IMR-90 (cell line): ENCODE measurements at regions not wholly inside any gene's neighbourhood (a gene's known extent, or its start where the extent isn't known, plus 50 kb on each side); places are given as distances from the start of the nearest gene placed in this dataset.
A peak's percentile ranks its signal among the peaks of the same experiment; 100 is the strongest.

Source experiments
- ATAC-seq: fragments of 200-7000 bp; cut with Tn5 transposase; 2 replicates; pipeline ENCODE4 v1.9.1; 2020; ENCODE audit warnings: low read depth, mild to moderate bottlenecking, moderate library complexity
- BruUV-seq: library from RNA; stranded (reverse); fragments of 400-500 nt; replicated peaks from 2 replicates; lab custom pipeline; 2021; lab: Mats Ljungman, UMichigan
- CTCF ChIA-PET: fragments of 300-600 bp; formaldehyde crosslinking; extraction: SDS; loops from one replicate; lab custom pipeline; 2021; ENCODE audit warnings: antibody characterized with exemption; lab: Yijun Ruan, JAX
- POLR2A ChIA-PET: fragments of 300-600 bp; sonication (Branson Sonifier 250); formaldehyde crosslinking; loops from one replicate; lab custom pipeline; 2022; ENCODE audit warnings: antibody characterized with exemption; ENCODE audit not compliant: unreplicated experiment; lab: Charles Lee
- DNase-seq: peaks from one replicate; pipeline ENCODE4 v3.0.0; 2013
- H2AFZ ChIP-seq: replicated peaks from 2 replicates; pipeline ENCODE3; 2013; ENCODE audit warnings: low read length, mild to moderate bottlenecking; ENCODE audit not compliant: poor library complexity
- H2AK5ac ChIP-seq: 2 replicates; pipeline ENCODE4 v1.6.1; 2013; ENCODE audit warnings: low read depth, low read length, inconsistent platforms
- H2AK9ac ChIP-seq: replicated peaks from 2 replicates; pipeline ENCODE3; 2013; ENCODE audit warnings: mild to moderate bottlenecking, low read depth, low read length, moderate library complexity; ENCODE audit not compliant: poor library complexity
- H2BK120ac ChIP-seq: 2 replicates; pipeline ENCODE4 v1.6.1; 2013; ENCODE audit warnings: low read depth, low read length, inconsistent platforms
- H2BK15ac ChIP-seq: 3 replicates; pipeline ENCODE4 v1.6.1; 2013; ENCODE audit warnings: low read depth, low read length, inconsistent platforms
- H2BK20ac ChIP-seq: 2 replicates; pipeline ENCODE4 v1.6.1; 2013; ENCODE audit warnings: low read depth, mild to moderate bottlenecking, inconsistent platforms, low read length, moderate library complexity
- H2BK5ac ChIP-seq: 2 replicates; pipeline ENCODE4 v1.6.1; 2013; ENCODE audit warnings: mild to moderate bottlenecking, low read depth, low read length, inconsistent platforms; ENCODE audit not compliant: poor library complexity, severe bottlenecking
- H3K14ac ChIP-seq: replicated peaks from 2 replicates; pipeline ENCODE4 v1.6.1; 2013; ENCODE audit warnings: low read depth, low read length, inconsistent platforms
- H3K18ac ChIP-seq: 2 replicates; pipeline ENCODE4 v1.6.1; 2013; ENCODE audit warnings: low read depth, low read length, control low read depth
- H3K23ac ChIP-seq: 2 replicates; pipeline ENCODE4 v1.6.1; 2013; ENCODE audit warnings: low read depth, low read length, inconsistent platforms
- H3K27ac ChIP-seq: 2 replicates; pipeline ENCODE4 v1.5.1; 2013; ENCODE audit warnings: mild to moderate bottlenecking, control low read depth, low read length; ENCODE audit not compliant: insufficient read depth
- H3K27me3 ChIP-seq: 2 replicates; pipeline ENCODE4 v1.6.1; 2013; ENCODE audit warnings: low read length; ENCODE audit not compliant: control insufficient read depth, insufficient read depth
- H3K36me3 ChIP-seq: 2 replicates; pipeline ENCODE4 v1.6.1; 2013; ENCODE audit warnings: low read length, mixed read lengths; ENCODE audit not compliant: control insufficient read depth, insufficient read depth
- H3K4ac ChIP-seq: 2 replicates; pipeline ENCODE4 v1.6.1; 2013; ENCODE audit warnings: low read depth, low read length, inconsistent platforms
- H3K4me1 ChIP-seq: 2 replicates; pipeline ENCODE4 v1.6.1; 2013; ENCODE audit warnings: low read length, mixed read lengths; ENCODE audit not compliant: control insufficient read depth, insufficient read depth
- H3K4me2 ChIP-seq: 2 replicates; pipeline ENCODE4 v1.6.1; 2013; ENCODE audit warnings: low read depth, mild to moderate bottlenecking, control low read depth, low read length, moderate library complexity
- H3K4me3 ChIP-seq: 2 replicates; pipeline ENCODE4 v1.5.1; 2013; ENCODE audit warnings: low read depth, mild to moderate bottlenecking, control low read depth, low read length, moderate library complexity; ENCODE audit not compliant: insufficient read depth
- H3K56ac ChIP-seq: 2 replicates; pipeline ENCODE4 v1.6.1; 2013; ENCODE audit warnings: low read length, inconsistent platforms; ENCODE audit not compliant: insufficient read depth; ENCODE audit errors: extremely low read depth
- H3K79me1 ChIP-seq, 2 experiments: 2 replicates each; pipeline ENCODE4 v1.6.1; 2013; ENCODE audit warnings: low read length in 2 of 2, inconsistent platforms in 1 of 2, low read depth in 1 of 2
- H3K9ac ChIP-seq: 2 replicates; pipeline ENCODE4 v1.6.1; 2013; ENCODE audit warnings: low read depth, low read length, control low read depth
- H3K9me1 ChIP-seq: 2 replicates; pipeline ENCODE4 v1.6.1; 2013; ENCODE audit warnings: low read length, inconsistent platforms; ENCODE audit not compliant: insufficient read depth
- H3K9me3 ChIP-seq: 2 replicates; pipeline ENCODE4 v1.6.1; 2013; ENCODE audit warnings: low read length; ENCODE audit not compliant: control insufficient read depth, insufficient read depth
- H4K20me1 ChIP-seq: 2 replicates; pipeline ENCODE4 v1.6.1; 2013; ENCODE audit warnings: low read length, inconsistent platforms; ENCODE audit not compliant: insufficient read depth
- H4K5ac ChIP-seq: 2 replicates; pipeline ENCODE4 v1.6.1; 2013; ENCODE audit warnings: mild to moderate bottlenecking, low read depth, low read length, control low read depth
- H4K8ac ChIP-seq, 2 experiments: 2 replicates each; pipeline ENCODE4 v1.6.1; 2013; ENCODE audit warnings: low read depth in 2 of 2, low read length in 2 of 2, control low read depth in 1 of 2, inconsistent platforms in 1 of 2
- H4K91ac ChIP-seq: 2 replicates; pipeline ENCODE4 v1.6.1; 2013; ENCODE audit warnings: low read depth, low read length, inconsistent platforms; ENCODE audit not compliant: insufficient read depth
- BHLHE40 ChIP-seq: fragments of 150-350 bp; IDR thresholded peaks from 2 replicates; pipeline ENCODE4 v1.6.1; 2016; ENCODE audit warnings: mild to moderate bottlenecking, low read depth, low read length
- CEBPB ChIP-seq: IDR thresholded peaks from 2 replicates; pipeline ENCODE4 v1.6.1; 2012; ENCODE audit warnings: low read depth, low read length, improper control_type of control experiment
- CHD1 ChIP-seq: IDR thresholded peaks from 2 replicates; pipeline ENCODE4 v1.6.1; 2012; ENCODE audit warnings: low read depth, low read length, improper control_type of control experiment
- FOS ChIP-seq: fragments of 150-350 bp; IDR thresholded peaks from 2 replicates; pipeline ENCODE4 v1.6.1; 2016; ENCODE audit warnings: low read depth, low read length
- MAZ ChIP-seq: IDR thresholded peaks from 2 replicates; pipeline ENCODE4 v1.6.1; 2012; ENCODE audit warnings: low read depth, mild to moderate bottlenecking, low read length, improper control_type of control experiment, moderate library complexity, borderline replicate concordance
- MXI1 ChIP-seq: IDR thresholded peaks from 2 replicates; pipeline ENCODE4 v1.6.1; 2012; ENCODE audit warnings: low read depth, mild to moderate bottlenecking, low read length, moderate library complexity, borderline replicate concordance
- NFE2L2 ChIP-seq: fragments of 150-350 bp; IDR thresholded peaks from 2 replicates; pipeline ENCODE4 v1.6.1; 2016; ENCODE audit warnings: low read depth, mild to moderate bottlenecking, low read length
- POLR2A ChIP-seq: IDR thresholded peaks from 2 replicates; pipeline ENCODE4 v1.6.1; 2012; ENCODE audit warnings: mild to moderate bottlenecking, low read depth, low read length
- RAD21 ChIP-seq: IDR thresholded peaks from 2 replicates; pipeline ENCODE4 v1.6.1; 2012; ENCODE audit warnings: low read length, improper control_type of control experiment
- RCOR1 ChIP-seq: IDR thresholded peaks from 2 replicates; pipeline ENCODE4 v1.6.1; 2012; ENCODE audit warnings: mild to moderate bottlenecking, low read length, improper control_type of control experiment; ENCODE audit not compliant: insufficient replicate concordance
- RFX5 ChIP-seq: IDR thresholded peaks from 2 replicates; pipeline ENCODE4 v1.8.0; 2012; ENCODE audit warnings: low read depth, mild to moderate bottlenecking, low read length, moderate library complexity
- SMC3 ChIP-seq: fragments of 150-350 bp; IDR thresholded peaks from 2 replicates; pipeline ENCODE4 v1.6.1; 2016; ENCODE audit warnings: low read depth, mild to moderate bottlenecking, antibody characterized with exemption, low read length, moderate library complexity
- WGBS, 2 experiments: methylation state at CpG; one replicate each; pipeline versions ENCODE4 v1.1.5 to v1.1.7; 2013; ENCODE audit warnings: missing lambda C conversion rate in 2 of 2; ENCODE audit not compliant: insufficient read length in 1 of 2; ENCODE audit errors: extremely low coverage in 2 of 2; 5-methylcytosine and 5-hydroxymethylcytosine counted together
- dilution Hi-C: fragments of 300-500 bp; cut with HindIII; formaldehyde crosslinking; loops from one replicate; pipeline ENCODE4 v1.14.3; 2018; ENCODE audit warnings: low sequenced_read_pairs; ENCODE audit not compliant: unreplicated experiment
- in situ Hi-C: fragments of 300-500 bp; cut with MboI; formaldehyde crosslinking; loops from 3 replicates; pipeline ENCODE4 v1.14.3; 2019; ENCODE audit warnings: low sequenced_read_pairs, inconsistent platforms, mixed read lengths
- intact Hi-C: fragments of 100-400 bp; cut with micrococcal nuclease; formaldehyde crosslinking; loops from 2 replicates; pipeline ENCODE4 v1.10.0; 2022
- TF ChIP-seq, protein P1 (sequence below): fragments of 150-350 bp; IDR thresholded peaks from 2 replicates; pipeline ENCODE4 v1.6.1; 2016; ENCODE audit warnings: low read depth, mild to moderate bottlenecking, low read length, moderate library complexity, borderline replicate concordance
- TF ChIP-seq, protein P2 (sequence below): conservative IDR thresholded peaks from 2 replicates; pipeline ENCODE4 v1.5.1; 2012; ENCODE audit warnings: mild to moderate bottlenecking, low read depth, low read length, improper control_type of control experiment
- TF ChIP-seq, protein P3 (sequence below): fragments of 150-350 bp; IDR thresholded peaks from 2 replicates; pipeline ENCODE4 v1.6.1; 2017; ENCODE audit warnings: mild to moderate bottlenecking, antibody characterized with exemption, low read length, low read depth

DNA sequence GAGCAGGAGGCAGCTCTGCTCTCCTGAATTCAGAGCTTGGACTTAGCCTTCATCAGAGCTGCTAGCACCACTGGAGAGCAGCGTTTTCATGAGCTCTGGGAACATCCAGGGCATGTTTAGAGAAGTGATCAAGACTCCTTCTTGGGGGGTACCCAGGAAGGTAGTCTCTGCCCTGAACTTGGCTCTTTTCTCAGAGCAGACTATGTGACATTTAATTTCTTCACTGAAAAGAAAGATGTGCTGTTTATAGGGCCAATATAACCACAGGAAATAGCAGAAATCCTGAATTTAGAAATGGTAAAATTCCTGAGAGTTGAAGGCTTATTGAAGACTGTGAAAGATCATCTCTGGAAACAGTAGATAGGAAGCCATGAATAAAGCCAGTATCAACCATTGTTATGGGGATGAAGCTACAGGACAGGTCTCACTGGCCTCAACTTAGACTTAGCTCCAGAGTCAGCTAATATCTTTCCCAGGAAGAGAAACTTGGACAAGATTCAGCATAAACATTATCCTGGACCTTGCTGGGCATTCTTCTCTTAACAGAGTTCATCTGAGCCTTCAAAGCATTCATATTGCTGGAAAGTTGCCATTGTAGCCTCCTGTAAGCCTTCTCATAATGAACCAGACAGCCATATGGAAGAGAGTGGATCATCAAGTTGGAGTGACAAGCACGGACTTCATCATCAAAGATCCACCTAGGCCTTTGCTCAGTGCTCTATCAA lies 386.6 kb upstream of the THBS1 start:
- BruUV-seq, result no TSS peak
- Histone ChIP-seq H2AFZ (peak overlapping the region; percentile 34), H3K56ac (peak overlapping the region; percentile 58), H2BK15ac (peak overlapping the region; percentile 99), H3K9me3 (no peaks in the 10 kb centered on the region), H3K27me3 (no peaks in the 10 kb centered on the region), H4K5ac (peak overlapping the region; percentile 100), H3K79me1 (peaks cover 14 to 37% of the 10 kb centered on the region in 2 experiments; a peak in 3 of 4 replicates), H4K20me1 (no peaks in the 10 kb centered on the region), H3K36me3 (no peaks in the 10 kb centered on the region), H3K9me1 (peaks cover 31% of the 10 kb centered on the region), H3K9ac (peak overlapping the region; percentile 45), H3K14ac (peak overlapping the region; percentile 93), H4K8ac (peak overlapping the region; percentile 79 to 82), H3K4ac (peak overlapping the region; percentile 98), H2BK120ac (peak overlapping the region; percentile 94), H3K18ac (peak overlapping the region; percentile 100), H2AK5ac (peak overlapping the region; percentile 98), H2BK20ac (peak overlapping the region; percentile 92), H2AK9ac (no peak overlapping the region), H2BK5ac (peak overlapping the region; percentile 100), H3K27ac (peak overlapping the region; percentile 92), H3K23ac (peak overlapping the region; percentile 85), H3K4me3 (no peak overlapping the region), H3K4me1 (peaks cover 42% of the 10 kb centered on the region), H4K91ac (peak overlapping the region; percentile 92), H3K4me2 (peak overlapping the region; percentile 8; the same call in 1 of the 2 replicates)
- POLR2A ChIA-PET, result interaction anchor here (0.8 kb wide), 1 partner anchor 393 kb away, joined by 3 read pairs; no protein-coding TSS in a partner anchor
- dilution Hi-C loops (no loop called here), in situ Hi-C loops (no loop called here), intact Hi-C loops (no loop called here)
- ATAC-seq (no peak), DNase-seq (peak; percentile 65)
- CTCF ChIA-PET, result interaction anchor here (0.6 kb wide), 1 partner anchor 770 kb away, joined by 5 read pairs; no protein-coding TSS in a partner anchor
- 80% methylated on average over 1 of the region's 2 CpGs; no CpG with 5 or more reads in 1 of the 2 experiments for WGBS, 2 experiments
- TF ChIP-seq CEBPB, result no peak
- no peak for TF ChIP-seq FOS
- no peak for TF ChIP-seq MAZ
- TF ChIP-seq, protein P1, sequence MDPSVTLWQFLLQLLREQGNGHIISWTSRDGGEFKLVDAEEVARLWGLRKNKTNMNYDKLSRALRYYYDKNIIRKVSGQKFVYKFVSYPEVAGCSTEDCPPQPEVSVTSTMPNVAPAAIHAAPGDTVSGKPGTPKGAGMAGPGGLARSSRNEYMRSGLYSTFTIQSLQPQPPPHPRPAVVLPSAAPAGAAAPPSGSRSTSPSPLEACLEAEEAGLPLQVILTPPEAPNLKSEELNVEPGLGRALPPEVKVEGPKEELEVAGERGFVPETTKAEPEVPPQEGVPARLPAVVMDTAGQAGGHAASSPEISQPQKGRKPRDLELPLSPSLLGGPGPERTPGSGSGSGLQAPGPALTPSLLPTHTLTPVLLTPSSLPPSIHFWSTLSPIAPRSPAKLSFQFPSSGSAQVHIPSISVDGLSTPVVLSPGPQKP, result no peak
- no peak for TF ChIP-seq RFX5
- no peak for TF ChIP-seq MXI1
- no peak for TF ChIP-seq POLR2A
- no peak for TF ChIP-seq RCOR1
- no peak for TF ChIP-seq SMC3
- no peak for TF ChIP-seq BHLHE40
- no peak for TF ChIP-seq CHD1
- no peak for TF ChIP-seq NFE2L2
- TF ChIP-seq, protein P2, sequence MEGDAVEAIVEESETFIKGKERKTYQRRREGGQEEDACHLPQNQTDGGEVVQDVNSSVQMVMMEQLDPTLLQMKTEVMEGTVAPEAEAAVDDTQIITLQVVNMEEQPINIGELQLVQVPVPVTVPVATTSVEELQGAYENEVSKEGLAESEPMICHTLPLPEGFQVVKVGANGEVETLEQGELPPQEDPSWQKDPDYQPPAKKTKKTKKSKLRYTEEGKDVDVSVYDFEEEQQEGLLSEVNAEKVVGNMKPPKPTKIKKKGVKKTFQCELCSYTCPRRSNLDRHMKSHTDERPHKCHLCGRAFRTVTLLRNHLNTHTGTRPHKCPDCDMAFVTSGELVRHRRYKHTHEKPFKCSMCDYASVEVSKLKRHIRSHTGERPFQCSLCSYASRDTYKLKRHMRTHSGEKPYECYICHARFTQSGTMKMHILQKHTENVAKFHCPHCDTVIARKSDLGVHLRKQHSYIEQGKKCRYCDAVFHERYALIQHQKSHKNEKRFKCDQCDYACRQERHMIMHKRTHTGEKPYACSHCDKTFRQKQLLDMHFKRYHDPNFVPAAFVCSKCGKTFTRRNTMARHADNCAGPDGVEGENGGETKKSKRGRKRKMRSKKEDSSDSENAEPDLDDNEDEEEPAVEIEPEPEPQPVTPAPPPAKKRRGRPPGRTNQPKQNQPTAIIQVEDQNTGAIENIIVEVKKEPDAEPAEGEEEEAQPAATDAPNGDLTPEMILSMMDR, result no peak
- TF ChIP-seq RAD21, result no peak
- TF ChIP-seq, protein P3, sequence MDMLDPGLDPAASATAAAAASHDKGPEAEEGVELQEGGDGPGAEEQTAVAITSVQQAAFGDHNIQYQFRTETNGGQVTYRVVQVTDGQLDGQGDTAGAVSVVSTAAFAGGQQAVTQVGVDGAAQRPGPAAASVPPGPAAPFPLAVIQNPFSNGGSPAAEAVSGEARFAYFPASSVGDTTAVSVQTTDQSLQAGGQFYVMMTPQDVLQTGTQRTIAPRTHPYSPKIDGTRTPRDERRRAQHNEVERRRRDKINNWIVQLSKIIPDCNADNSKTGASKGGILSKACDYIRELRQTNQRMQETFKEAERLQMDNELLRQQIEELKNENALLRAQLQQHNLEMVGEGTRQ, result no peak
